Peyer's patch (tissue), 4 donors: ENCODE measurements at regions not wholly inside any gene's neighbourhood (a gene's known extent, or its start where the extent isn't known, plus 50 kb on each side); places are given as distances from the start of the nearest gene placed in this dataset.
"Not testable (repeated sequence)": the region's sequence is repeated elsewhere in the genome, so short reads cannot be mapped to it uniquely, and the experiment has no call there.

Source experiments
- POLR2A ChIP-seq, 2 donors: fragments of 450-650 bp; IDR thresholded peaks; one replicate each; pipeline ENCODE4 v1.5.1; 2017; ENCODE audit warnings: antibody characterized with exemption in 2 of 2, mild to moderate bottlenecking in 2 of 2, moderate library complexity in 2 of 2
- TF ChIP-seq, protein P1 (sequence below), 6 experiments: fragments of 450-650 bp in 4 of 6; fragments of 200-600 bp in 2 of 6; sonication (generic) in 1 of 6; IDR thresholded peaks; one replicate each; pipeline ENCODE4 v1.5.1; 2017 to 2019; ENCODE audit warnings: antibody characterized with exemption in 6 of 6, mild to moderate bottlenecking in 3 of 6, moderate library complexity in 1 of 6

DNA sequence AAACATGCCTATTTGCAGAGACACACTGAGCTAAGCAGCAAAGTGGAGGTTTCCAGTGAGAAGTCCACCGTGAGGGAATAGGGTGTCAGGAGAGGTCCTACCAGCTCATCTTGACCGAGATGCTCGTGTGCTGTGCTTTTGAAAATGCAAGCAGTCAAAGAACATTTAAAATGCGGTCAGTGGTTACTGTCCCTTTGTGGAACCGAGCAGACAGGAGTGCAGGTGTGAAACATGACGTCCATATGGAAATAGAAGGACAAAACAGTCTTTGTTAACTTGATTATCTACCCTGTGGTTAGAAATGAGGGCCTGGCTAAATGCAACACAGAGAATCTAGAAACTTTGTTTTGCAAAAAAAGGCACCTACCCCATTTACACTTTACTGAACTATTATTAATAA lies 473.3 kb downstream of the SPATA31A6 start:
- TF ChIP-seq, protein P1, sequence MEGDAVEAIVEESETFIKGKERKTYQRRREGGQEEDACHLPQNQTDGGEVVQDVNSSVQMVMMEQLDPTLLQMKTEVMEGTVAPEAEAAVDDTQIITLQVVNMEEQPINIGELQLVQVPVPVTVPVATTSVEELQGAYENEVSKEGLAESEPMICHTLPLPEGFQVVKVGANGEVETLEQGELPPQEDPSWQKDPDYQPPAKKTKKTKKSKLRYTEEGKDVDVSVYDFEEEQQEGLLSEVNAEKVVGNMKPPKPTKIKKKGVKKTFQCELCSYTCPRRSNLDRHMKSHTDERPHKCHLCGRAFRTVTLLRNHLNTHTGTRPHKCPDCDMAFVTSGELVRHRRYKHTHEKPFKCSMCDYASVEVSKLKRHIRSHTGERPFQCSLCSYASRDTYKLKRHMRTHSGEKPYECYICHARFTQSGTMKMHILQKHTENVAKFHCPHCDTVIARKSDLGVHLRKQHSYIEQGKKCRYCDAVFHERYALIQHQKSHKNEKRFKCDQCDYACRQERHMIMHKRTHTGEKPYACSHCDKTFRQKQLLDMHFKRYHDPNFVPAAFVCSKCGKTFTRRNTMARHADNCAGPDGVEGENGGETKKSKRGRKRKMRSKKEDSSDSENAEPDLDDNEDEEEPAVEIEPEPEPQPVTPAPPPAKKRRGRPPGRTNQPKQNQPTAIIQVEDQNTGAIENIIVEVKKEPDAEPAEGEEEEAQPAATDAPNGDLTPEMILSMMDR (IDR thresholded peaks at IDR 0.05): not testable (repeated sequence)
- TF ChIP-seq POLR2A (IDR thresholded peaks at IDR 0.05): not testable (repeated sequence)
